Hepatocyte (in vitro differentiated cells): ENCODE measurements at regions not wholly inside any gene's neighbourhood (a gene's known extent, or its start where the extent isn't known, plus 50 kb on each side); places are given as distances from the start of the nearest gene placed in this dataset.

Experiments
- DNase-seq: peaks from one replicate; pipeline ENCODE4 v3.0.0-alpha.2; 2016; ENCODE audit warnings: low spot score
- H2AFZ ChIP-seq: fragments of 200-600 bp; sonication (generic); 2 replicates; pipeline ENCODE4 v1.6.0; 2016; ENCODE audit warnings: antibody characterized with exemption, mild to moderate bottlenecking
- H3K27ac ChIP-seq: fragments of 200-600 bp; sonication (generic); 2 replicates; pipeline ENCODE4 v1.5.1; 2016; ENCODE audit warnings: mild to moderate bottlenecking
- H3K27me3 ChIP-seq: fragments of 200-600 bp; sonication (generic); 2 replicates; pipeline ENCODE4 v1.6.1; 2016
- H3K36me3 ChIP-seq: fragments of 200-600 bp; sonication (generic); replicated peaks from 2 replicates; pipeline ENCODE4 v1.5.1; 2016; ENCODE audit warnings: low read depth; ENCODE audit not compliant: insufficient read depth
- H3K4me1 ChIP-seq: fragments of 200-600 bp; sonication (generic); 2 replicates; pipeline ENCODE4 v1.5.1; 2016; ENCODE audit warnings: mild to moderate bottlenecking, moderate library complexity; ENCODE audit not compliant: insufficient read depth
- H3K4me2 ChIP-seq: fragments of 200-600 bp; sonication (generic); 2 replicates; pipeline ENCODE4 v1.6.0; 2016
- H3K4me3 ChIP-seq: fragments of 200-600 bp; sonication (generic); 2 replicates; pipeline ENCODE4 v1.5.1; 2016; ENCODE audit warnings: mild to moderate bottlenecking
- H3K79me2 ChIP-seq: fragments of 200-600 bp; sonication (generic); 2 replicates; pipeline ENCODE4 v1.6.0; 2017; ENCODE audit warnings: mild to moderate bottlenecking
- H3K9me2 ChIP-seq: fragments of 200-600 bp; sonication (generic); replicated peaks from 2 replicates; pipeline ENCODE4 v1.6.0; 2017; ENCODE audit warnings: mild to moderate bottlenecking; ENCODE audit not compliant: insufficient read depth
- H3K9me3 ChIP-seq: fragments of 200-600 bp; sonication (generic); 2 replicates; pipeline ENCODE4 v1.5.1; 2016; ENCODE audit warnings: low read depth, mild to moderate bottlenecking
- H4K20me1 ChIP-seq: fragments of 200-600 bp; sonication (generic); 2 replicates; pipeline ENCODE4 v1.6.0; 2016; ENCODE audit warnings: mild to moderate bottlenecking; ENCODE audit not compliant: insufficient read depth, poor library complexity, severe bottlenecking
- EZH2 ChIP-seq: fragments of 200-600 bp; sonication (generic); IDR thresholded peaks from 2 replicates; pipeline ENCODE4 v1.6.1; 2016; ENCODE audit warnings: antibody characterized with exemption, mild to moderate bottlenecking, borderline replicate concordance
- EZH2phosphoT487 ChIP-seq: fragments of 200-600 bp; sonication (generic); IDR thresholded peaks from one replicate; pipeline ENCODE4 v1.6.1; 2018; ENCODE audit warnings: antibody characterized with exemption, mild to moderate bottlenecking, low read depth, moderate library complexity; ENCODE audit not compliant: unreplicated experiment, severe bottlenecking
- WGBS: methylation state at CpG from one replicate; pipeline ENCODE4 v1.1.6; 2016; ENCODE audit warnings: low lambda C conversion rate; ENCODE audit errors: missing lambda C conversion rate; 5-methylcytosine and 5-hydroxymethylcytosine counted together
- TF ChIP-seq, protein P1 (sequence below): fragments of 200-600 bp; sonication (generic); IDR thresholded peaks from 2 replicates; pipeline ENCODE4 v1.5.1; 2016; ENCODE audit warnings: antibody characterized with exemption, mild to moderate bottlenecking; ENCODE audit not compliant: poor library complexity

DNA sequence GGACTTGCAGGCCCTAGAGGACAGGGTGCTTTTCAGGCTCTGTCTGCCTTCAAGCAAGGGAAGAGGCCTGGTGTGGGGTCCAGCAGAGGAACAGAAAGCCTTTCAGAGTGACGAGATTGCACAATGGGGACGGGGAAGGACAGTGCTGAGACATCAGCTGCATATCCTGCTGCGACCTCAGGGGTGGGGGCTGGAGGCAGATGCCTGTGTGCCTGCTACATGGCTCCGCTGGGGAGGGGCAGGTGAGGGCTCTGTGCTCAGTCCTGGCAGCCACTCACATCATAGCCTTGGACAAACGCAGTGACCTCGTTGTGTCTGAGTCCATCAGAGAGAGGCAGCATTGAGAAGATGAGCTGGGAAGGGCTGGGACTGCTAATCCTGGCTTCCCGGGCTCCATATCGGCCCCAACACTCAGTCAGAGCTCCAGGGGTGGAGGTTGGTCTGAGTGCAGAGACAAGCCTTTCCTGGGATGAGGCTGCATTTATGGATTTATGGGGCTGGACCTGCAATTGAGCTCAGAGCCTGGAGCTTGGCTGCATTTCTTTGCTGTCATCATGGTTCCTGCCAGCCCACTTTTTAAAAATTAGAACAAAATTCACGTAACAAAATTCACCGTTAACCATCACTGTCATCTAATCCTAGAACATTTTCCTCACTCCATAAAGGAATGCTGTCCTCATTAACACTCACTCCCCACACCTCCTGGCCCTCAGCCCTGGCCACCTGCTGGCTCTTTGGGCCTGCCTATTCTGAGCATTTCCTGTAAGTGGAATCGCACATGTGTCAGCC is 196.9 kb upstream of the SLC24A3 start:
- Histone ChIP-seq H3K4me3 (no peak overlapping the region), H3K27me3 (no peaks in the 10 kb centered on the region), H3K9me3 (no peaks in the 10 kb centered on the region), H2AFZ (no peak overlapping the region), H3K27ac (no peak overlapping the region), H3K9me2 (no peaks in the 10 kb centered on the region), H4K20me1 (no peaks in the 10 kb centered on the region), H3K4me2 (no peak overlapping the region), H3K36me3 (no peaks in the 10 kb centered on the region), H3K79me2 (no peaks in the 10 kb centered on the region), H3K4me1 (no peaks in the 10 kb centered on the region)
- 70% methylated on average over 11 of the region's 11 CpGs for WGBS
- DNase-seq, result no peak
- no peak for TF ChIP-seq EZH2
- no peak for TF ChIP-seq EZH2phosphoT487
- TF ChIP-seq, protein P1, sequence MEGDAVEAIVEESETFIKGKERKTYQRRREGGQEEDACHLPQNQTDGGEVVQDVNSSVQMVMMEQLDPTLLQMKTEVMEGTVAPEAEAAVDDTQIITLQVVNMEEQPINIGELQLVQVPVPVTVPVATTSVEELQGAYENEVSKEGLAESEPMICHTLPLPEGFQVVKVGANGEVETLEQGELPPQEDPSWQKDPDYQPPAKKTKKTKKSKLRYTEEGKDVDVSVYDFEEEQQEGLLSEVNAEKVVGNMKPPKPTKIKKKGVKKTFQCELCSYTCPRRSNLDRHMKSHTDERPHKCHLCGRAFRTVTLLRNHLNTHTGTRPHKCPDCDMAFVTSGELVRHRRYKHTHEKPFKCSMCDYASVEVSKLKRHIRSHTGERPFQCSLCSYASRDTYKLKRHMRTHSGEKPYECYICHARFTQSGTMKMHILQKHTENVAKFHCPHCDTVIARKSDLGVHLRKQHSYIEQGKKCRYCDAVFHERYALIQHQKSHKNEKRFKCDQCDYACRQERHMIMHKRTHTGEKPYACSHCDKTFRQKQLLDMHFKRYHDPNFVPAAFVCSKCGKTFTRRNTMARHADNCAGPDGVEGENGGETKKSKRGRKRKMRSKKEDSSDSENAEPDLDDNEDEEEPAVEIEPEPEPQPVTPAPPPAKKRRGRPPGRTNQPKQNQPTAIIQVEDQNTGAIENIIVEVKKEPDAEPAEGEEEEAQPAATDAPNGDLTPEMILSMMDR, result no peak

DNA sequence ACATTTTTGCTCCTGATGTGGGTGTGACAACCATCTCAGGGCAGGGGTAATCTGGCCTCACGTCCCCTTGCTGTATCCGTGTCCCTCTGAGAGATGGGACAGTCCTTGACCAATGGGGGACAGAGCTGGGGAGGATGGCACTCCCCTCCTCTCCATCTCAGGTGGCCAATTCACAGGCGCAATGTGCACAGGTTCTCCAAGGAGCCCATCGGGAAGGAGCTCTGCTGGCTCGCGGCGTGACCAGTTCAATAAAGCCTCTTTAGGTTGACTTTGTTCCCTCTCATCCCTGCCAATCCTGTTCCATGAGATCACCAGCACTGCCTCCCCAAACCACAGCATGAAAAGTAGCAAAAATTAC is 196.3 kb upstream of the SLC24A3 start:
- Histone ChIP-seq H3K27ac (no peak overlapping the region), H3K36me3 (no peaks in the 10 kb centered on the region), H4K20me1 (no peaks in the 10 kb centered on the region), H3K79me2 (no peaks in the 10 kb centered on the region), H3K9me3 (no peaks in the 10 kb centered on the region), H3K4me3 (no peak overlapping the region), H2AFZ (no peak overlapping the region), H3K9me2 (no peaks in the 10 kb centered on the region), H3K4me1 (no peaks in the 10 kb centered on the region), H3K4me2 (no peak overlapping the region), H3K27me3 (no peaks in the 10 kb centered on the region)
- TF ChIP-seq EZH2phosphoT487 (no peak), EZH2 (no peak)
- TF ChIP-seq, protein P1, result no peak
- no peak for DNase-seq
- WGBS, result 94% methylated on average over 7 of the region's 7 CpGs

DNA sequence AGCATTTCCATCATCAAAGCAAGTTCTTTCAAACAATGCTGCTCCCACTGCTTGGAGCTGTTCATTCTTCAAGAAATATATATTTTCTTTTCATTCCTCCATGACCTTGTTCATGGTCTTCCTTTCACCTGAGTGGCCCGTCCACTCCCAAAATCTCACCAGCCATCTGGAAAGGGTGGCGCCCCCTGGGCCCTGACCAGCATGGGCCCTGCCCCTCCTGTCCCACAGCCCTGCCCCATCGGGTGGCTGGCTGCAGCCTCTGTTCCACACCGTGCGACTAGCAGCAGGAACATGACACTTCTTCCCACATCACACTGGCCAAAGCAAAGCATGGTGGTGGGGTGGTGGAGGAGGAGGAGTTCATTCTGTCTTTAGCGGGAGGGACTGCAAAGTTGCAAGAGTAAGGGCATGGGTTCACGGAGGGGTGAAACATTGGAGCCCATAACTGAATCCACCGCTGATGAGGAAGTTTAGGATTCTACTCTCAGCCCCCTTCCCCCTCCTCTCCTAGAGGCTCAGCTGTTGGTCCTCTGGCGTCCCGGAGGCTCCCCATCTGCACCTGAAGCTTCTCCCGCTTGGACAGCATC is 195.2 kb upstream of the SLC24A3 start:
- Histone ChIP-seq H4K20me1 (no peaks in the 10 kb centered on the region), H3K27me3 (no peaks in the 10 kb centered on the region), H3K9me3 (no peaks in the 10 kb centered on the region), H3K36me3 (no peaks in the 10 kb centered on the region), H3K4me2 (no peak overlapping the region), H3K4me3 (no peak overlapping the region), H3K27ac (no peak overlapping the region), H3K9me2 (no peaks in the 10 kb centered on the region), H3K4me1 (no peaks in the 10 kb centered on the region), H3K79me2 (no peaks in the 10 kb centered on the region), H2AFZ (no peak overlapping the region)
- WGBS, result 95% methylated on average over 11 of the region's 11 CpGs
- DNase-seq, result no peak
- TF ChIP-seq EZH2 (no peak), EZH2phosphoT487 (no peak)

DNA sequence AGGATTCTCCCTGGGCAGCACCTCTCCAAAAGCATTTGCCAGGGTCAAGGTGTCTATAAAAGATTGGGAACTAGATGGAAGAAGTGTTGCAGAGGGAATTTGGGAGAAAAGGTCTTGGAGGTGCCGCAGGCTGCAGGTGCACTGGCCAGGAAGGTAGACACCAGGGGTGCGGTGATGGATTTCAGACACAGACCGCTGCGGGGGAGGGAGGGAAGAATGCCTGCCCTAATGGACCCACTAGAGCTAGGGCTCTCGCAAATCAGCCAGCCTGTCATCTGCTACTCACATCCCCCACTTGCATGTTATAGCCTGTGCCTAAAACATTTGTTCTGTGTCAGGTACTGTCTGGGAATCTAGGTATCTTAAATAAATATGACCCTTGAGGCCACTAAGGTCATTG is 193.6 kb upstream of the SLC24A3 start:
- H3K27ac ChIP-seq, result no peak overlapping the region
- H2AFZ ChIP-seq, result no peak overlapping the region
- no peaks in the 10 kb centered on the region for H4K20me1 ChIP-seq
- WGBS, result 55% methylated on average over 5 of the region's 5 CpGs
- TF ChIP-seq EZH2phosphoT487, result no peak
- no peak for TF ChIP-seq EZH2
- TF ChIP-seq, protein P1, result no peak
- no peaks in the 10 kb centered on the region for H3K4me1 ChIP-seq
- no peak overlapping the region for H3K4me2 ChIP-seq
- H3K4me3 ChIP-seq, result no peak overlapping the region
- no peaks in the 10 kb centered on the region for H3K79me2 ChIP-seq
- no peaks in the 10 kb centered on the region for H3K36me3 ChIP-seq
- no peaks in the 10 kb centered on the region for H3K9me3 ChIP-seq
- no peaks in the 10 kb centered on the region for H3K27me3 ChIP-seq
- no peak for DNase-seq
- H3K9me2 ChIP-seq, result no peaks in the 10 kb centered on the region
